Fibroblast of the conjunctiva (primary cell): ENCODE measurements at regions not wholly inside any gene's neighbourhood (a gene's known extent, or its start where the extent isn't known, plus 50 kb on each side); places are given as distances from the start of the nearest gene placed in this dataset.

Experiments
- DNase-seq: peaks from one replicate; pipeline ENCODE4 v3.0.0-alpha.2; 2010; ENCODE audit warnings: low read depth

GRCh38 chr6:92945799-92946198 lies 473.6 kb downstream of the EPHA7 start:
- DNase-seq, result no peak

- DNase-seq, result no peak
These were observed 475.2 kb downstream of the EPHA7 start for GRCh38 chr6:92944132-92944531.

GRCh38 chr6:92942549-92942948 lies 476.8 kb downstream of the EPHA7 start:
- DNase-seq, result no peak

GRCh38 chr6:92934625-92935024 lies 484.7 kb downstream of the EPHA7 start:
- DNase-seq, result no peak

GRCh38 chr6:92930171-92930570 lies 489.2 kb downstream of the EPHA7 start:
- no peak for DNase-seq

GRCh38 chr6:92922216-92922806 lies 497.0 kb downstream of the EPHA7 start:
- DNase-seq, result no peak

- DNase-seq, result no peak
These were observed 503.9 kb downstream of the EPHA7 start for GRCh38 chr6:92915466-92915865.

- DNase-seq, result no peak
These were observed 508.1 kb downstream of the EPHA7 start for GRCh38 chr6:92911301-92911700.

GRCh38 chr6:92910646-92911045 lies 508.7 kb downstream of the EPHA7 start:
- no peak for DNase-seq

GRCh38 chr6:92906385-92906784 lies 513.0 kb downstream of the EPHA7 start:
- DNase-seq, result no peak

- no peak for DNase-seq
These were observed 525.6 kb downstream of the EPHA7 start for GRCh38 chr6:92893741-92894140.

GRCh38 chr6:92892626-92893170 lies 526.7 kb downstream of the EPHA7 start:
- no peak for DNase-seq

GRCh38 chr6:92888316-92888715 lies 531.0 kb downstream of the EPHA7 start:
- DNase-seq, result no peak

- DNase-seq, result no peak
These were observed 531.5 kb downstream of the EPHA7 start for GRCh38 chr6:92887871-92888270.

GRCh38 chr6:92879526-92879925 lies 539.8 kb downstream of the EPHA7 start:
- no peak for DNase-seq

GRCh38 chr6:92864966-92865555 lies 554.3 kb downstream of the EPHA7 start:
- DNase-seq, result no peak

- DNase-seq, result no peak
These were observed 569.7 kb downstream of the EPHA7 start for GRCh38 chr6:92849636-92850035.

GRCh38 chr6:92848901-92849300 lies 570.5 kb downstream of the EPHA7 start:
- no peak for DNase-seq

- DNase-seq, result no peak
These were observed 570.9 kb downstream of the EPHA7 start for GRCh38 chr6:92848459-92848858.

GRCh38 chr6:92847988-92848387 lies 571.4 kb downstream of the EPHA7 start:
- DNase-seq, result no peak

GRCh38 chr6:92840246-92840930 lies 579.0 kb downstream of the EPHA7 start:
- DNase-seq, result no peak

- DNase-seq, result no peak
These were observed 590.6 kb downstream of the EPHA7 start for GRCh38 chr6:92828788-92829187.

GRCh38 chr6:92827104-92827503 lies 592.3 kb downstream of the EPHA7 start:
- DNase-seq, result no peak
